Retinal pigment epithelial cell (primary cell): ENCODE measurements at regions not wholly inside any gene's neighbourhood (a gene's known extent, or its start where the extent isn't known, plus 50 kb on each side); places are given as distances from the start of the nearest gene placed in this dataset.
A peak's percentile ranks its signal among the peaks of the same experiment; 100 is the strongest.

Source experiments
- DNase-seq: peaks from one replicate; pipeline ENCODE4 v3.0.0-alpha.2; 2010; ENCODE audit warnings: low read depth
- H3K4me3 ChIP-seq: 2 replicates; pipeline ENCODE4 v1.5.1; 2011; ENCODE audit warnings: mild to moderate bottlenecking, low read length, control low read depth, moderate library complexity
- TF ChIP-seq, protein P1 (sequence below): conservative IDR thresholded peaks from 2 replicates; pipeline ENCODE4 v1.5.1; 2011; ENCODE audit warnings: low read depth, low read length, control low read depth, inconsistent platforms

DNA sequence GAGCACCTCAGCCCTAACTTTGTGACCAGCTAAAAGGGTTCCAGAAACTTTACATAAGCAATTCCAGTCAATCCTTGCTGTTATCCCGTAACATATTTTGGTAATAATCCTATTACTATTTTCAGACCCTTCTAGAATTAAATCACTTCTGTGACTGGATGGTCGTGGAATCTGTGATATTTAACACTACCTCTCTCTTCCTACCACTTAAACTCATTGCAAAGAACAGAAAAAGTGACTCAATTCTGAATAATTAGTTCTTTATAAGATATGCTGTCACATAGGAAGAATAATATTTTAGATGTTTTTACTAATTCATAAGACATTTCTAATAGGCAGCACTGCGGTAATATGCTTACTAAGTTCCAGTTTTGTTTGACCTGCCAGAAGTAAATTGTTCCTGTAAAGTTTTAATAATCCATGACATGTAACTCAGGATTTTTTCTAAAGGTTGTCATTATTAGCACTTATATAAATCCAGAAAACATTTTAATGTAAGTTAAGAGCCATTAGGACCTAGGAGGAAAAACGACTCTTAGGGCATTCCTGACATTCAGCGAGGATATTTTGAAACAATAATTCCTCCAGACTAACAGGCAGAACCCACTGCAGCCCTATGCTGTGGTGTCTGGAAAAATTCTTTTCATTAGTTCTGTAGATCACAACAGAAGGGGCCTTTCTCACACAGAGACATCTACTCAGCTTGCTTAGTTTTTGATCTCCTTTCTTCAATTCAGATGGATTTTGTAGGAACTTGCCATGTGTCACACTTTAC is 113.3 kb upstream of the MBNL1 start:
- TF ChIP-seq, protein P1, sequence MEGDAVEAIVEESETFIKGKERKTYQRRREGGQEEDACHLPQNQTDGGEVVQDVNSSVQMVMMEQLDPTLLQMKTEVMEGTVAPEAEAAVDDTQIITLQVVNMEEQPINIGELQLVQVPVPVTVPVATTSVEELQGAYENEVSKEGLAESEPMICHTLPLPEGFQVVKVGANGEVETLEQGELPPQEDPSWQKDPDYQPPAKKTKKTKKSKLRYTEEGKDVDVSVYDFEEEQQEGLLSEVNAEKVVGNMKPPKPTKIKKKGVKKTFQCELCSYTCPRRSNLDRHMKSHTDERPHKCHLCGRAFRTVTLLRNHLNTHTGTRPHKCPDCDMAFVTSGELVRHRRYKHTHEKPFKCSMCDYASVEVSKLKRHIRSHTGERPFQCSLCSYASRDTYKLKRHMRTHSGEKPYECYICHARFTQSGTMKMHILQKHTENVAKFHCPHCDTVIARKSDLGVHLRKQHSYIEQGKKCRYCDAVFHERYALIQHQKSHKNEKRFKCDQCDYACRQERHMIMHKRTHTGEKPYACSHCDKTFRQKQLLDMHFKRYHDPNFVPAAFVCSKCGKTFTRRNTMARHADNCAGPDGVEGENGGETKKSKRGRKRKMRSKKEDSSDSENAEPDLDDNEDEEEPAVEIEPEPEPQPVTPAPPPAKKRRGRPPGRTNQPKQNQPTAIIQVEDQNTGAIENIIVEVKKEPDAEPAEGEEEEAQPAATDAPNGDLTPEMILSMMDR = no peak
- DNase-seq = peak; percentile 52
- H3K4me3 ChIP-seq = no peak overlapping the region

DNA sequence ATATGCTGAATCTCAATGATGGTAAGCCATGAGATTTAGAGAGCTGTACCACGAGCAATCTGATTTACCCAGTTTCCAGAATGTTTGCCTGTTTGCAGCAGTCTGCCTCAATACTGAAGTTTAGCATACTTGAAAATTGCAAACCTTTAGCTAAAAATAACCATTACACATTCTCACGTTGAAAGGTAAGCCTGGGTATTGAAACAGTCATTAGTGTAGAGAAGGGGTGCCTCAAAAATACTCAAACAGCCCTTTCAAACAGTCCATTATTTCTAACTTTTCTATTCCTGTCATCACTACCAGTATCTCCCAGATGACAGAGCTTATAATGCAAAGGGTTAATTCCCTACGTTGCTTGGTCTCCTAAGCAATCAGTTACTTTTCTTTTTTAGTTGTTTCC is 111.8 kb upstream of the MBNL1 start:
- H3K4me3 ChIP-seq = no peak overlapping the region
- DNase-seq = no peak
- TF ChIP-seq, protein P1 = no peak

DNA sequence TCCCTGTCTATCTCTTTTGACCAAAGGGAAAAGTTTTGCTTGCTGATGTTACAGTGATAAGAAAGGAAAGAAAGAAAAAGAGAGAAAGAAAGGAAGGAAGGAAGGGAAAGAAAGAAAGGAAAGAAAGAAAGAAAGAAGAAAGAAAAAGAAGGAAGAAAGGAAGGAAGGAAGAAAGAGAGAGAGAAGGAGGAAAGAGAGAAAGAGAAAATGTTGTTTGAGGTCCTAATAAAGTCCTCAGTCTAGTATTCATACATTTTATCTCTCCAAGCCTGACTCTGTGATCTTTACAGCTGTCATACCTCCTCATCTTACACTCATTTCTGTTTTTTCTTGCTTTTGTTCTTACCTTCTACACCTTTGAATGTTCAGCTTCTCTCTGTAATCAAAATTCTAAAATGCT is 111.4 kb upstream of the MBNL1 start:
- TF ChIP-seq, protein P1 = no peak
- no peak overlapping the region for H3K4me3 ChIP-seq
- no peak for DNase-seq

DNA sequence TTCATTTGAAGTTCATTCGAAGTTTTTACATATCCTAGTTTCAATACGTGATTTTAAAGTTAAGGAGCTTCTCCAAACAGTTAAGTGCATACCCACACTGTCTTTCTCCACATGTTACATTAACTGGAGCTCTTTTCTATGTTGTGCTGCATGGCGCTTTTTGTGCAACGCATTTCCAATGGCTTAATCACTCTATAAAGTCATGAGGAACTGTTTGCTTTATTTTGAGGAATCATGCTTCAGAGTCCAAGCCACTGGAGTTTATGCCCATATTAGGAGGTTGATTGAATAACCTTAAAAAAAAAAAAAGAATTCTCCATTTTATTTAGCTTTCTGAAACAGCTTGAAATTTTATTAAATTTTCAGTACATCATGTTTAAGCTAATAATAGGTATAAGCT is 109.4 kb upstream of the MBNL1 start:
- DNase-seq = no peak
- H3K4me3 ChIP-seq = no peak overlapping the region
- TF ChIP-seq, protein P1 = no peak

DNA sequence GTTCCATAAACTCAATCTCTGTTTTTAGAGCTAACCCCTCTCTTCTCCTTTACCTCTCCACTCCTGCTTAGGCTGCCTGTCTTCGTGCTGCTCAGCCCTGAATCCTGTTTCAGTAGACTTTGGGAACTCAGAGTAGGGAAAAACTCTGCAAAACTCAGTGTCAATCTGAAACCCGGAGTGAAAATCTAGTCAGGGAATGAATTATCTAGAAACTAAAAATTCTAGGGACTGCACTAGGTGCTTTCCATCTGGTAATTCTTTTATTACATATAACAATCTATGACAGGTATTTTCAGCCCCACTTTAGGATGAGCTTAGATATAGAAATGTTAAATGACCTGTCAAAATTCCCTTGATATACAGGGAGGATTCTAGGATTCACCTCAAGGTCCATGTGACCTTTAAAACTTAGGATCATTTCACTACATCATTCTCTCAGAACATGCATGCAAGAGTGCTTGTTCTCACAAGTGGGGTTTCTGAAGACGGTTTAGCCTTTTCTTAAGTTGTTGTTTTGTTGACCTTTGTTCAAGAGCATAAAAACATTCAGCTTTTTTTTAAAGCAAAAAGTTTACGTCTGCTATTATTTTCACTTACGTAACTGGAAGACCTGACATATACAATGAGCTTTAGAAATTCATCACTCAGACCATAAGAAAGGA is 108.2 kb upstream of the MBNL1 start:
- H3K4me3 ChIP-seq = no peak overlapping the region
- DNase-seq = no peak
- TF ChIP-seq, protein P1 = no peak

DNA sequence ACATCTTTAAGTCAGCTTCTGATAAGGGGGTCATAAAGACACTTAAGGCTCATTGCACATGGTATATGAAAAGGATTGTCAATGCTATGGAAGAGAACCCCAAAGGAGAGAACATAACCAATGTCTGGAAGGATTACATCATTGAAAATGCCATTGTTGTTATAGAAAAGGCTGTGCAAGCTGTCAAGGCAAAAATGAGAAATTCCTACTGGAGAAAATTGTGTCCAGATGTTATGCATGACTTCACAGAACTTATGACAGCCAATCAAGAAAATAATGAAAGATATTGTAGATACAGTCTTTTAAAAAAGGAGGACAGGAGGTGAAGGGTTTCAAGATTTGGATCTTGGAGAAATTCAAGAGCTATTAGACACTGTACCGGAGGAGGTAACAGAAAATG is 96.3 kb upstream of the MBNL1 start:
- TF ChIP-seq, protein P1 = no peak
- DNase-seq = no peak
- H3K4me3 ChIP-seq = no peak overlapping the region

DNA sequence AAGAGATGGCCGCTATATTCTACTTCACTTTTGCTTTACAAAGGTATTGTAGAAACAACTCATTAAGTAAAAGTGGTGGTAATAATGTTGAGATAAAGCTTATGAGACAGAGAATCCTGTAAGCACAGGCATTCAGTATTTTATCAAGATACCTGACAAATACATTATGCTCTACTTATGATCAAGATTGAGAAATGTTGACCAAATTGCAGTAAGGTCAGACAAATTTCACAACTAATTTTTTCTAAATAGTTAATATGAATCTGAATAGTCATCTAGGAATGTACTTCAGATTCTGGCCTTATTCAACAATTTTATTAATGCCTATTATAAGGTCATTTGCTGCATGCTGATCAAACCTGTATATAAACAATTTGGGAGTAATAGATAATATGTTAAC is 95.1 kb upstream of the MBNL1 start:
- TF ChIP-seq, protein P1 = no peak
- no peak for DNase-seq
- H3K4me3 ChIP-seq = no peak overlapping the region
